Neural progenitor cell (in vitro differentiated cells): ENCODE measurements at regions not wholly inside any gene's neighbourhood (a gene's known extent, or its start where the extent isn't known, plus 50 kb on each side); places are given as distances from the start of the nearest gene placed in this dataset.
"Not testable (repeated sequence)": the region's sequence is repeated elsewhere in the genome, so short reads cannot be mapped to it uniquely, and the experiment has no call there.

ENCODE experiments used
- DNase-seq: peaks from one replicate; pipeline ENCODE4 v3.0.0-alpha.2; 2016; ENCODE audit warnings: low spot score
- H2AFZ ChIP-seq: fragments of 200-600 bp; sonication (generic); replicated peaks from 2 replicates; pipeline ENCODE4 v1.6.1; 2016; ENCODE audit warnings: antibody characterized with exemption
- H3F3A ChIP-seq: fragments of 200-600 bp; sonication (generic); 2 replicates; pipeline ENCODE4 v1.6.1; 2016; ENCODE audit warnings: antibody characterized with exemption, low read depth
- H3K27ac ChIP-seq: fragments of 200-600 bp; sonication (generic); 2 replicates; pipeline ENCODE4 v1.5.1; 2016; ENCODE audit warnings: mild to moderate bottlenecking
- H3K27me3 ChIP-seq: fragments of 200-600 bp; sonication (generic); 2 replicates; pipeline ENCODE4 v1.6.1; 2016; ENCODE audit warnings: mild to moderate bottlenecking, moderate library complexity
- H3K36me3 ChIP-seq: fragments of 200-600 bp; sonication (generic); 2 replicates; pipeline ENCODE4 v1.5.1; 2016
- H3K4me1 ChIP-seq: fragments of 200-600 bp; sonication (generic); 2 replicates; pipeline ENCODE4 v1.6.1; 2016; ENCODE audit warnings: mixed run types
- H3K4me2 ChIP-seq: fragments of 200-600 bp; sonication (generic); 2 replicates; pipeline ENCODE4 v1.6.1; 2016
- H3K4me3 ChIP-seq: fragments of 200-600 bp; sonication (generic); 2 replicates; pipeline ENCODE4 v1.5.1; 2016
- H3K79me2 ChIP-seq: fragments of 200-600 bp; sonication (generic); 2 replicates; pipeline ENCODE4 v1.6.1; 2016; ENCODE audit warnings: low read depth
- H3K9ac ChIP-seq: fragments of 200-600 bp; sonication (generic); 2 replicates; pipeline ENCODE4 v1.6.1; 2016
- H3K9me3 ChIP-seq: fragments of 200-600 bp; sonication (generic); 2 replicates; pipeline ENCODE4 v1.5.1; 2016; ENCODE audit warnings: low read depth
- H4K20me1 ChIP-seq: fragments of 200-600 bp; sonication (generic); 2 replicates; pipeline ENCODE4 v1.6.1; 2016; ENCODE audit warnings: low read depth
- H3K27ac Mint-ChIP-seq: 3 replicates; pipeline ENCODE4 v1.8.0; 2021; ENCODE audit warnings: mixed read lengths
- H3K27me3 Mint-ChIP-seq: 2 replicates; pipeline ENCODE4 v1.8.0; 2022; ENCODE audit warnings: low read depth, mild to moderate bottlenecking, inconsistent platforms, moderate library complexity, mixed read lengths; ENCODE audit not compliant: insufficient read depth
- H3K36me3 Mint-ChIP-seq: 3 replicates; pipeline ENCODE4 v1.8.0; 2021; ENCODE audit warnings: mixed read lengths
- H3K4me1 Mint-ChIP-seq: 3 replicates; pipeline ENCODE4 v1.8.0; 2021; ENCODE audit warnings: mixed read lengths
- H3K4me3 Mint-ChIP-seq: 3 replicates; pipeline ENCODE4 v1.8.0; 2021; ENCODE audit warnings: mild to moderate bottlenecking, moderate library complexity, mixed read lengths
- H3K9me3 Mint-ChIP-seq: 3 replicates; pipeline ENCODE4 v1.8.0; 2020; ENCODE audit warnings: mixed read lengths
- CTCF ChIP-seq: fragments of 200-600 bp; sonication (generic); IDR thresholded peaks from 2 replicates; pipeline ENCODE4 v1.5.1; 2017; ENCODE audit warnings: antibody characterized with exemption, mild to moderate bottlenecking
- EZH2 ChIP-seq: fragments of 200-600 bp; sonication (generic); IDR thresholded peaks from 2 replicates; pipeline ENCODE4 v1.6.1; 2017; ENCODE audit warnings: antibody characterized with exemption, mild to moderate bottlenecking, moderate library complexity
- EZH2phosphoT487 ChIP-seq: fragments of 200-600 bp; sonication (generic); IDR thresholded peaks from 2 replicates; pipeline ENCODE4 v1.6.1; 2017; ENCODE audit warnings: antibody characterized with exemption

GRCh38 chr2:82007071-82007664, 1702.6 kb upstream of the LRRTM1 start:
- no peak overlapping the region for H3K4me2 ChIP-seq
- Mint-ChIP-seq H3K4me1 (no peaks in the 10 kb centered on the region), H3K27ac (no peak overlapping the region), H3K9me3 (no peaks in the 10 kb centered on the region), H3K4me3 (no peak overlapping the region), H3K27me3 (no peaks in the 10 kb centered on the region), H3K36me3 (no peaks in the 10 kb centered on the region)
- no peak overlapping the region for H3K4me3 ChIP-seq
- no peaks in the 10 kb centered on the region for H3K9me3 ChIP-seq
- H3K9ac ChIP-seq: no peak overlapping the region
- no peak for TF ChIP-seq EZH2
- TF ChIP-seq CTCF: no peak
- no peak for TF ChIP-seq EZH2phosphoT487
- H3K4me1 ChIP-seq: peaks cover 18% of the 10 kb centered on the region
- H3K27ac ChIP-seq: no peak overlapping the region
- no peak for DNase-seq
- H3K27me3 ChIP-seq: no peaks in the 10 kb centered on the region
- no peaks in the 10 kb centered on the region for H3K36me3 ChIP-seq
- H4K20me1 ChIP-seq: no peaks in the 10 kb centered on the region
- H3K79me2 ChIP-seq: no peaks in the 10 kb centered on the region
- peaks cover 4% of the 10 kb centered on the region for H3F3A ChIP-seq
- H2AFZ ChIP-seq: no peak overlapping the region

- H3K4me1 ChIP-seq: peaks cover 18% of the 10 kb centered on the region
- not testable (repeated sequence) for H3K9me3 ChIP-seq, H3K27me3 Mint-ChIP-seq, H3K9me3 Mint-ChIP-seq, H3K4me3 Mint-ChIP-seq, H3K36me3 Mint-ChIP-seq, H4K20me1 ChIP-seq, H3K27ac ChIP-seq, H3K27me3 ChIP-seq, H3K9ac ChIP-seq, H3K79me2 ChIP-seq, H3F3A ChIP-seq, H3K4me1 Mint-ChIP-seq, H3K36me3 ChIP-seq, DNase-seq, H3K27ac Mint-ChIP-seq, H2AFZ ChIP-seq, H3K4me3 ChIP-seq
- H3K4me2 ChIP-seq: peak overlapping the region; percentile 35
These were observed 1701.3 kb upstream of the LRRTM1 start for GRCh38 chr2:82005889-82006288.

GRCh38 chr2:82001614-82002013, 1697.1 kb upstream of the LRRTM1 start:
- peaks cover 4% of the 10 kb centered on the region for H3F3A ChIP-seq
- TF ChIP-seq EZH2phosphoT487 (no peak), EZH2 (no peak), CTCF (no peak)
- H3K9me3 ChIP-seq: no peaks in the 10 kb centered on the region
- Mint-ChIP-seq H3K9me3 (no peaks in the 10 kb centered on the region), H3K27ac (no peak overlapping the region), H3K4me1 (peaks cover 4% of the 10 kb centered on the region), H3K36me3 (no peaks in the 10 kb centered on the region), H3K27me3 (no peaks in the 10 kb centered on the region), H3K4me3 (no peak overlapping the region)
- H3K27ac ChIP-seq: no peak overlapping the region
- H3K79me2 ChIP-seq: no peaks in the 10 kb centered on the region
- DNase-seq: no peak
- H3K27me3 ChIP-seq: no peaks in the 10 kb centered on the region
- no peak overlapping the region for H3K4me3 ChIP-seq
- no peak overlapping the region for H3K9ac ChIP-seq
- no peaks in the 10 kb centered on the region for H3K36me3 ChIP-seq
- no peak overlapping the region for H2AFZ ChIP-seq
- H3K4me2 ChIP-seq: no peak overlapping the region
- peaks cover 18% of the 10 kb centered on the region for H3K4me1 ChIP-seq
- no peaks in the 10 kb centered on the region for H4K20me1 ChIP-seq

GRCh38 chr2:82000606-82001005, 1696.1 kb upstream of the LRRTM1 start:
- peaks cover 4% of the 10 kb centered on the region for H3F3A ChIP-seq
- TF ChIP-seq EZH2phosphoT487 (no peak), CTCF (no peak), EZH2 (no peak)
- no peak overlapping the region for H2AFZ ChIP-seq
- peaks cover 4% of the 10 kb centered on the region for H3K4me1 Mint-ChIP-seq
- no peak overlapping the region for H3K9ac ChIP-seq
- no peak overlapping the region for H3K4me3 Mint-ChIP-seq
- H3K27me3 Mint-ChIP-seq: no peaks in the 10 kb centered on the region
- H3K27ac ChIP-seq: no peak overlapping the region
- H3K27ac Mint-ChIP-seq: no peak overlapping the region
- no peaks in the 10 kb centered on the region for H3K36me3 ChIP-seq
- H3K9me3 ChIP-seq: no peaks in the 10 kb centered on the region
- no peaks in the 10 kb centered on the region for H3K79me2 ChIP-seq
- H3K9me3 Mint-ChIP-seq: no peaks in the 10 kb centered on the region
- no peak for DNase-seq
- H3K4me3 ChIP-seq: no peak overlapping the region
- H3K4me1 ChIP-seq: peaks cover 15% of the 10 kb centered on the region
- no peaks in the 10 kb centered on the region for H3K36me3 Mint-ChIP-seq
- H3K27me3 ChIP-seq: no peaks in the 10 kb centered on the region
- H3K4me2 ChIP-seq: no peak overlapping the region
- H4K20me1 ChIP-seq: no peaks in the 10 kb centered on the region
